ELR (cell line): ENCODE measurements at regions not wholly inside any gene's neighbourhood (a gene's known extent, or its start where the extent isn't known, plus 50 kb on each side); places are given as distances from the start of the nearest gene placed in this dataset.

ENCODE experiments used
- DNase-seq: peaks from one replicate; pipeline ENCODE4 v3.0.0-alpha.2; 2015; ENCODE audit warnings: low read depth

GRCh38 chr6:28736121-28736520 is 187.7 kb downstream of the TRIM27 start:
- DNase-seq, result no peak

GRCh38 chr6:28737750-28738395 is 185.9 kb downstream of the TRIM27 start:
- no peak for DNase-seq

GRCh38 chr6:28738396-28738765 is 185.4 kb downstream of the TRIM27 start:
- DNase-seq, result no peak

- no peak for DNase-seq
Observed at GRCh38 chr6:28741363-28741762, 182.4 kb downstream of the TRIM27 start.

GRCh38 chr6:28742668-28743270 is 181.0 kb downstream of the TRIM27 start:
- peak; percentile 91 for DNase-seq

GRCh38 chr6:28743271-28743789 is 180.5 kb downstream of the TRIM27 start:
- peak; percentile 36 for DNase-seq

GRCh38 chr6:28747083-28747630 is 176.6 kb downstream of the TRIM27 start:
- no peak for DNase-seq

GRCh38 chr6:28747631-28748157 is 176.1 kb downstream of the TRIM27 start:
- DNase-seq, result peak; percentile 92

GRCh38 chr6:28748192-28748591 is 175.6 kb downstream of the TRIM27 start:
- DNase-seq, result no peak

- DNase-seq, result no peak
Observed at GRCh38 chr6:28750926-28751458, 172.8 kb downstream of the TRIM27 start.

GRCh38 chr6:28751514-28751913 is 172.3 kb downstream of the TRIM27 start:
- no peak for DNase-seq

- DNase-seq, result no peak
Observed at GRCh38 chr6:28751963-28752350, 171.8 kb downstream of the TRIM27 start.

- DNase-seq, result no peak
Observed at GRCh38 chr6:28757429-28758045, 166.2 kb downstream of the TRIM27 start.

GRCh38 chr6:28758046-28758817 is 165.6 kb downstream of the TRIM27 start:
- DNase-seq, result peak; percentile 75

GRCh38 chr6:28758818-28759235 is 165.0 kb downstream of the TRIM27 start:
- DNase-seq, result no peak

- DNase-seq, result peak; percentile 30
Observed at GRCh38 chr6:28764014-28764723, 159.6 kb downstream of the TRIM27 start.

GRCh38 chr6:28764761-28765282 is 159.0 kb downstream of the TRIM27 start:
- no peak for DNase-seq

- no peak for DNase-seq
Observed at GRCh38 chr6:28765978-28766351, 157.8 kb downstream of the TRIM27 start.

- no peak for DNase-seq
Observed at GRCh38 chr6:28766426-28766825, 157.4 kb downstream of the TRIM27 start.

GRCh38 chr6:28767133-28767532 is 156.7 kb downstream of the TRIM27 start:
- DNase-seq, result no peak

- DNase-seq, result no peak
Observed at GRCh38 chr6:28767691-28768090, 156.1 kb downstream of the TRIM27 start.
